HG03025 (cell line): ENCODE measurements at regions not wholly inside any gene's neighbourhood (a gene's known extent, or its start where the extent isn't known, plus 50 kb on each side); places are given as distances from the start of the nearest gene placed in this dataset.
"Not testable (repeated sequence)": the region's sequence is repeated elsewhere in the genome, so short reads cannot be mapped to it uniquely, and the experiment has no call there.

Experiments
- ATAC-seq: cut with Tn5 transposase; IDR thresholded peaks from one replicate; pipeline ENCODE4 v1.9.1; 2021; ENCODE audit warnings: mild to moderate bottlenecking, moderate library complexity; ENCODE audit not compliant: unreplicated experiment, low FRiP score

DNA sequence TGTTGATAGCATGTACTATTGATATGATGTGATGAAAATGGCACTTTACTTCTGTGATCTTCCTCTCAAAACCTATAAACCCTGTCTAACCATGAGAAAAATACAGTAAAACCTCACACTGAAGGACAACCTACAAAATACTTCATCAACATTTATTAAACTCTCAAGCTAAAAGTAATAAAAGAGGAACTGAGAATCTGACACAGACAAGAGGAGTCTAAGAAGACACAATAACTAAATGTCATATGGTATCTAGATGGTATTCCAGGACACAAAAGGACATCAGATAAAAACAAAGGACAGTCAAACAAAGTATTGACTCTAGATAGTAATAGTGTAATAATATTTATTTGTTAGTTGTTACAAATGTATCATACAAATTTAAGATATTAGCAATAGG lies 655.3 kb downstream of the SH3BGRL start:
- no peak for ATAC-seq

DNA sequence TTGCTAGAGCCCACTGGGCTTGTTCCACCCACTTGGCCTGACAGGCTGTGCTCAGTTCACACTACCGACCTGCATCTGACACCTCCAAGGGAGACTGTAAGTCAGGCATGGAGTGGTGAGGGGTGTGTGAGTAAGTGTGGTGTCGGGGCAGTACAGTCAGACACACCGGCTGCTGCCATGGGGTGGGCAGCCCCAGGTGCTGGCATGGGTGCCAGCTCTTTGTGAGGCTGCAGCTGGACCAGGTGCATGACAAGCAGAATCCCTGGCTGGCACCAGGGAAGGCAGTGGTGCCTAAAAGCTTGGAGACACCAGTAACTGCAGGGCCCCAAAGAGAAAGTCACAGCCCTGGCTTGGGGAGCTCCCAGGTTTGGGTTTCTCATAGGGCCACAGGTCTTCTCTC lies 665.0 kb downstream of the SH3BGRL start:
- ATAC-seq = no peak

- ATAC-seq = no peak
These were observed 667.1 kb downstream of the SH3BGRL start for GRCh38 chrX:81868979-81869378.

- ATAC-seq = no peak
These were observed 672.9 kb downstream of the SH3BGRL start for GRCh38 chrX:81874807-81875206.

- ATAC-seq = no peak
These were observed 673.9 kb downstream of the SH3BGRL start for GRCh38 chrX:81875800-81876199.

GRCh38 chrX:81876437-81876836 lies 674.5 kb downstream of the SH3BGRL start:
- no peak for ATAC-seq

GRCh38 chrX:81890521-81890920 lies 688.6 kb downstream of the SH3BGRL start:
- no peak for ATAC-seq

DNA sequence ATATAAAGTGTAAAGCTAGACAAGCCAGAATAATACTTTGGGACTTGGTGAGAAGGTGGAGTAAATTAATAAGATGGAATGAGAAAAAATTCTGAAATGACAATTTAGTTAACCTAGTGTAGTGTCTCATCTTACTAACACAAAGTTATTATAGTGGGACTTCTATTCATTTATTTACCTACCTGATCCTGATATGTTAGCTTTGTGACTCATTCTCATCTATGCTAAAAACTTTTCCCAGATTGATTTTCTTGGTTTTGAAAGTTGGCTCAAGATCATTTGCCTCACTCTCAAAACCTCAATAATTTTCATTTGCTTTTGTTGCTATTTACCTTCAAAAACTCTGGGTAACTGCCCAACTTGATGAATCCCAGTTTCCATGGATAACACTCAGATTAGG lies 698.6 kb downstream of the SH3BGRL start:
- no peak for ATAC-seq

DNA sequence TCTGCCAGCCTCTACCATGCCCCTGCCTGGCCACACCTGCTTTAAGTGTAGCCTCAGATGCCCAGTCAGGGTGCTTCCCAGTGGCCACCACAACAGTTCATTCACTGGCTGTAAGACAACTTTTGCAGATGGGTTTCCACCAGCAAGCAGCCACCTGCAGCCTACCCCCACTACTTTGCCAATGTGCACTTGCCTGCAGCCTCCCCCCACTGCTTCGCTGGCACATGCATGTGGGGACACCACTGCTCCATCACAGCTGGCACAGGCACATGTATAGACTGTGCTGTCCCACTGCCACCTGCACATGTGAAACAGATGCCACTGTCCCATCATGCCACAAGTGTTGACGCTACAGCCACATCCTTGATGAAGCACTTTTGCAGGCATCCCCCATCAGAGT lies 723.9 kb downstream of the SH3BGRL start:
- no peak for ATAC-seq

GRCh38 chrX:81945911-81946310 lies 744.0 kb downstream of the SH3BGRL start:
- not testable (repeated sequence) for ATAC-seq

DNA sequence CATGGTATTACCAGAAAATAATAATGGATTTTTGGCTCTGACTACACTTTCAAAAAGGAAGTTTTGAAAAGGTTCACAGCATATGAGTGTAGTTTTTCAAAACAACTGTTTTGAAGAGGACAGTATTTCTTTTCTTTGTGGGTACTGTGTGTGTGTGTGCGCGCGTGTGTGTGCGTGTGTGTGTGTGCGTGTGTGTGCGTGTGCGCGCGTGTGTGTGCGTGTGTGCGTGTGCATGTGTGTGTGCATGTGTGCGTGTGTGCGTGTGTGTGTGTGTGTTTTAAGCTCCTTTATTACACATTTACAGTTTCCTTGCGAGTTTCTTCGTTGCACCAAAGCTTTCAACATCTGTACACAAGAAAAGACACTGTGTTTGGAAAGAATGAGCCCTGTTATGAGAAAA lies 755.4 kb downstream of the SH3BGRL start:
- ATAC-seq = no peak

DNA sequence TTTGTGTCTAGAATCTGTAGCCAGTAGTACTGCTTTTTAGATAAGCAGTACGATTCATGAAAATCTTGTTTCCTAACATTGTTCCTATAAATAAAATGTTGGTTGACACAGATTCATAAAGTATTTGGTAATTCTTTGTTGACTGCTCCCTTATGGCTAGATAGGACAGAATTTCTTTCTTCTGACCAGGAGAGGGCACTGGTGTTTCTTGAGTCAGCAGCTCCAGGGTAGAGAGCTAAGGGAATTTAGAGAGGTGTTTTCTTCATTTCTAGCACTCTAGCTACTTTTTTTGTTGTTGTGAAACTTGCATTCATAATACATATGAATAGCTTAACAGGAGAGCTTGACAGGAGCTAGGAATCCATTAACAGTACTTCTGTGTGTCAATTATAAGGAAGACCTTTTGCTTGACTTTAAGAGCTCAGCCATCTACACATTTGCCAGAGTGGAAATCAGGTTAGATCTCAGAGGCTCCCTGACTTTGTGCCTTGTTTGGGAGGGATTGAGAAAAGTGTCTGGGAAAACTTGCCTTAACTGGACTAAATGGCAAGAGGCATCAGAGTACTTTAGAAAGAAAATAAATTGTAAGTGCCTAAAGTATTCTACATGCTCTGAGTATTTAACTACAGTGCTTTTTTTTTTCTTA lies 756.1 kb downstream of the SH3BGRL start:
- no peak for ATAC-seq

GRCh38 chrX:81959964-81960363 lies 758.1 kb downstream of the SH3BGRL start:
- no peak for ATAC-seq

DNA sequence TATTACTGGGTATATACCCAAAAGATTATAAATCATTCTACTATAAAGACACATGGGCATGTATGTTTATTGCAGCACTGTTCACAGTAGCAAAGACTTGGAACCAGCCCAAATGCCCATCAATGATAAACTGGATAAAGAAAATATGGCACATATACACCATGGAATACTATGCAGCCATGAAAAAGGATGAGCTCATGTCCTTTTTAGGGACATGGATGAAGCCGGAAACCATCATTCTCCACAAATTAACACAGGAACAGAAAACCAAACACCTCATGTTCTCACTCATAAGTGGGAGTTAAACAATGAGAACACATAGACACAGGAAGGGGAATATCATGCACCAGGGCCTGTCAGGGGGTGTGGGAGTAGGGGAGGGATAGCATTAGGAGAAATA lies 772.5 kb downstream of the SH3BGRL start:
- not testable (repeated sequence) for ATAC-seq

- ATAC-seq = no peak
These were observed 778.1 kb downstream of the SH3BGRL start for GRCh38 chrX:81979806-81980515.

DNA sequence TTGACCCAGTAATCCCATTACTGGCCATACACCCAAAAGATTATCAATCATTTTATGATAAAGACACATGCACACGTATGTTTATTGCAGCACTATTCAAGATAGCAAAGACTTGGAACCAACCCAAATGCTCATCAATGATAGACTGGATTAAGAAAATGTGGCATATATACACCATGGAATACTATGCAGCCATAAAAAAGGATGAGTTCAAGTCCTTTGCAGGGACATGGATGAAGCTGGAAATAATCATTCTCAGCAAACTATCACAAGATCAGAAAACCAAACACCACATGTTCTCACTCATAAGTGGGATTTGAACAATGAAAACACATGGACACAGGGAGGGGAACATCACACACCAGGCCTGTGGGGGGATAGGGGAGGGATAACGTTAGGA lies 785.3 kb downstream of the SH3BGRL start:
- ATAC-seq = not testable (repeated sequence)

GRCh38 chrX:81996166-81996565 lies 794.3 kb downstream of the SH3BGRL start:
- ATAC-seq = no peak

DNA sequence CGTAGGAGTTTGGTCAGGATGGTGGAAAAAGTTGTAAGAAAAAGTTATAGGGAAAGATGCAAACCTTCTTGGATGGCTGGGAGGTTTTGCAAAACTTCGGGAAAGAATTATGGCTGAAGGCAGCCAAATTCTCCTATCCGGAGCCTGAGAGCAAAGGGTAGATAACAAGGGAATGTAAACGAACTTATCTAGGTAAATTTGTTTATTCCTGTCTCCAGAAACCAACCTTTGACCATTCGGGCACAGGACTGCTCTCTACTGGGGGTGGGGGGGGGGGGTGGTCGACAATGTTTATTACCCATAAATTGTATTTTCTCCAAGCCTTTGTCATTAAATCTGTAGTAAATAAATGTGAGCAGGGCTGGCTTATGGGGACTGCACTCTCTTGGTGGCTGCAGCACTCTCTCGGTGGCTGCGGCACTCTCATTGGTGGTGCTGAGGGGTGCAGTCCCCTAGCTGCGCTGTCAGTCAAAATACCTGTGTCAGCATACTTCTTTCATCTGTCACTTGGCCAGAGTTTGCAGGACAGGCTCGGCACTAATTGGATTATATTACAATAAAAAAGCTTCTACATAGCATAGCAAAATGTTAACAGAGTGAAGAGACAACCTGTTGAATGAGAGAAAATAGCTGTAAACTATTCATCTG lies 827.8 kb downstream of the SH3BGRL start:
- no peak for ATAC-seq

GRCh38 chrX:82031250-82031649 lies 829.3 kb downstream of the SH3BGRL start:
- no peak for ATAC-seq

- no peak for ATAC-seq
These were observed 836.9 kb downstream of the SH3BGRL start for GRCh38 chrX:82038793-82039192.

DNA sequence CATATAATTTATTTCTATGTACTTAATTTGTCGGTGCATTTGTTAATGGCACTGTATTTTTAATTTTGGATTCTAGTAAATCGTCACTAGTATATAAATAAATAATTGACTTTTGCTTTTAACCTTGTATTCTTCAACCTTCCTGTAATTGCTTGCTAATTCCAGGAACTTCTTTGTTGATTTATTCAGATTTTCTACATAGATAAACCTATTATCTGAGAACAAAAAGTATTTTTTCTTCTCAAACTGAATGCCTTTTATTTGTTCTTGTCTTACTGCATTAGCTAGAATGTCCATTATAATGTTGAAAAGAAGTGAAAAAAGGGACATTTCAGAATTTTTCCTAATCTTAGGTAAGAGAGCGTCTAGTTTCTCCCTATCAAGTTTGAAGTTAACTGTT lies 839.1 kb downstream of the SH3BGRL start:
- ATAC-seq = no peak

DNA sequence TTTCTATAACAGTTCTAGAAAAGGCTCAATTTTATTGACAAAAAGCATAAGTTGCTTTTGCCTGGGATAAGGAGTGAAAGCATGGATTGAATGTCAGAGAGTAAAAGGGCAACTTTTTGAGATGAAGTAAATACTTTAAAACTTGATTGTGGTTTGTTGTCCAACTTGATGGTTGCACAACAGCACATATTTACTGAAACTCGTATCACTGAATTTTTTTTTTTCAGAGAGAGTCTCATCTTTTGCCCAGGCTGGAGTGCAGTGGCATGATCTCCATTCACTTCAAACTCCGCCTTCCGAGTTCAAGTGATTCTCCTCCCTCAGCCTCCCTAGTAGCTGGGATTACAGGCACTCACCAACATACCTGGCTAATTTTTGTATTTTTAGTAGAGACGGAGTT lies 856.8 kb downstream of the SH3BGRL start:
- no peak for ATAC-seq
